Spleen (tissue), 11 donors: ENCODE measurements at regions not wholly inside any gene's neighbourhood (a gene's known extent, or its start where the extent isn't known, plus 50 kb on each side); places are given as distances from the start of the nearest gene placed in this dataset.

Source experiments
- DNase-seq: peaks from one replicate; pipeline ENCODE4 v3.0.0-alpha.2; 2020
- H3K27ac ChIP-seq, 8 donors: fragments of 200-600 bp; sonication (generic) in 7 of 8; 1 replicate in 4 of 8; 2 replicates in 4 of 8; pipeline versions ENCODE4 v1.5.0 to v1.8.0; 2016 to 2021; ENCODE audit warnings: inconsistent platforms in 4 of 8, mild to moderate bottlenecking in 4 of 8, moderate library complexity in 1 of 8
- H3K27me3 ChIP-seq, 7 donors: fragments of 200-600 bp; sonication (generic) in 6 of 7; replicated peaks in 1 of 7; 1 replicate in 4 of 7; 2 replicates in 3 of 7; pipeline versions ENCODE4 v1.5.0 to v1.8.0; 2016 to 2021; ENCODE audit warnings: inconsistent platforms in 3 of 7, mild to moderate bottlenecking in 1 of 7
- H3K36me3 ChIP-seq, 6 donors: fragments of 200-600 bp; sonication (generic) in 5 of 6; 1 replicate in 4 of 6; 2 replicates in 2 of 6; pipeline versions ENCODE4 v1.5.0 to v1.8.0; 2016 to 2021; ENCODE audit warnings: inconsistent platforms in 2 of 6
- H3K4me1 ChIP-seq, 6 donors: fragments of 200-600 bp; sonication (generic) in 5 of 6; 1 replicate in 3 of 6; 2 replicates in 3 of 6; pipeline versions ENCODE4 v1.5.0 to v1.8.0; 2016 to 2021; ENCODE audit warnings: inconsistent platforms in 3 of 6
- H3K4me3 ChIP-seq, 8 donors: fragments of 200-600 bp; sonication (generic) in 7 of 8; 1 replicate in 4 of 8; 2 replicates in 4 of 8; pipeline versions ENCODE4 v1.5.0 to v1.8.0; 2016 to 2021; ENCODE audit warnings: inconsistent platforms in 4 of 8, mild to moderate bottlenecking in 4 of 8, moderate library complexity in 2 of 8
- H3K9me3 ChIP-seq, 8 donors: fragments of 200-600 bp; sonication (generic) in 7 of 8; 1 replicate in 4 of 8; 2 replicates in 4 of 8; pipeline versions ENCODE4 v1.5.0 to v1.8.0; 2016 to 2021; ENCODE audit warnings: inconsistent platforms in 4 of 8
- CTCF ChIP-seq, 11 experiments: fragments of 200-600 bp in 7 of 11; fragments of 450-650 bp in 4 of 11; sonication (generic) in 4 of 11; IDR thresholded peaks in 8 of 11; conservative IDR thresholded peaks in 3 of 11; 1 replicate in 7 of 11; 2 replicates in 4 of 11; pipeline versions ENCODE4 v1.4.0 to v1.8.0; 2016 to 2021; ENCODE audit warnings: antibody characterized with exemption in 11 of 11, inconsistent platforms in 4 of 11, mild to moderate bottlenecking in 1 of 11
- POLR2A ChIP-seq, 3 donors: fragments of 450-650 bp; IDR thresholded peaks; one replicate each; pipeline ENCODE4 v1.5.1; 2017; ENCODE audit warnings: antibody characterized with exemption in 3 of 3, mild to moderate bottlenecking in 1 of 3
- POLR2AphosphoS5 ChIP-seq, 3 donors: sonication (generic); formaldehyde crosslinking; IDR thresholded peaks; one replicate each; pipeline ENCODE4 v1.5.1; 2017; ENCODE audit warnings: antibody characterized with exemption in 3 of 3
- WGBS, 5 donors: extraction: QIAGEN DNeasy Blood & Tissue Kit in 3 of 5; methylation state at CpG; one replicate each; pipeline versions ENCODE4 v1.1.5 to v1.1.7; 2013 to 2018; 5-methylcytosine and 5-hydroxymethylcytosine counted together
- intact Hi-C: fragments of 100-400 bp; cut with DNase I; formaldehyde crosslinking; loops from one replicate; pipeline ENCODE4 v1.15.0; 2023; ENCODE audit warnings: low total_unique reads
- donor health status: healthy with polysubstance abuse.
- donor health status: DM: no; HTN: no; CAD: no; lungs with moderate emphysema.
- donor health status: DM: no; HTN: no; CAD: no.
- donor health status: Bipolar disorder and iron deficiency.
- donor health status: healthy.
- donor health status: DM: no; HTN: no; CAD: no.
- donor health status: DM: yes; HTN: yes; CAD: no.

GRCh38 chr10:50997461-50997860 lies 76.8 kb upstream of the PRKG1 start:
- intact Hi-C loops = no loop called here
- Histone ChIP-seq H3K4me1 (peaks cover 0 to 16% (median 3%) of the 10 kb centered on the region in 6 donors), H3K9me3 (no peaks in the 10 kb centered on the region), H3K36me3 (no peaks in the 10 kb centered on the region), H3K27me3 (peaks cover 0 to 39% (median 14%) of the 10 kb centered on the region in 7 donors), H3K27ac (no peak overlapping the region), H3K4me3 (no peak overlapping the region)
- TF ChIP-seq POLR2AphosphoS5 (IDR thresholded peaks at IDR 0.05) = no peak
- no peak for TF ChIP-seq POLR2A (IDR thresholded peaks at IDR 0.05)
- TF ChIP-seq CTCF (IDR thresholded peaks at IDR 0.05 in 8 of 11, conservative IDR thresholded peaks at IDR 0.05 in 3 of 11) = no peak
- DNase-seq = no peak
- whole genome bisulfite sequencing, 5 donors = 53 to 81% (median 65%) methylated on average over 2 of the region's 2 CpGs

- peaks cover 0 to 21% (median 0%) of the 10 kb centered on the region in 7 donors for H3K27me3 ChIP-seq
- no peak for DNase-seq
- H3K4me1 ChIP-seq = peaks cover 0 to 8% (median 0%) of the 10 kb centered on the region in 6 donors
- no peaks in the 10 kb centered on the region for H3K9me3 ChIP-seq
- 81 to 95% (median 83%) methylated on average over 2 of the region's 2 CpGs for WGBS, 5 donors
- intact Hi-C loops = no loop called here
- H3K4me3 ChIP-seq = no peak overlapping the region
- TF ChIP-seq POLR2A (IDR thresholded peaks at IDR 0.05) = no peak
- no peak for TF ChIP-seq POLR2AphosphoS5 (IDR thresholded peaks at IDR 0.05)
- no peak for TF ChIP-seq CTCF (IDR thresholded peaks at IDR 0.05 in 8 of 11, conservative IDR thresholded peaks at IDR 0.05 in 3 of 11)
- H3K27ac ChIP-seq = no peak overlapping the region
- no peaks in the 10 kb centered on the region for H3K36me3 ChIP-seq
Measured at GRCh38 chr10:50999163-50999562, 75.1 kb upstream of the PRKG1 start.

GRCh38 chr10:51000164-51000563 lies 74.1 kb upstream of the PRKG1 start:
- H3K4me3 ChIP-seq = no peak overlapping the region
- TF ChIP-seq CTCF (IDR thresholded peaks at IDR 0.05 in 8 of 11, conservative IDR thresholded peaks at IDR 0.05 in 3 of 11) = no peak
- no peak for TF ChIP-seq POLR2A (IDR thresholded peaks at IDR 0.05)
- no peak for TF ChIP-seq POLR2AphosphoS5 (IDR thresholded peaks at IDR 0.05)
- intact Hi-C loops = loop anchor here (5.0 to 10.0 kb wide), 2 partner anchors 965 to 1217 kb away; no protein-coding TSS in a partner anchor
- no peaks in the 10 kb centered on the region for H3K36me3 ChIP-seq
- 73 to 85% (median 81%) methylated on average over 3 of the region's 3 CpGs for WGBS, 5 donors
- no peaks in the 10 kb centered on the region for H3K9me3 ChIP-seq
- H3K4me1 ChIP-seq = peaks cover 0 to 8% (median 0%) of the 10 kb centered on the region in 6 donors
- H3K27me3 ChIP-seq = peaks cover 0 to 17% (median 0%) of the 10 kb centered on the region in 7 donors
- DNase-seq = no peak
- H3K27ac ChIP-seq = no peak overlapping the region

- TF ChIP-seq CTCF (IDR thresholded peaks at IDR 0.05 in 8 of 11, conservative IDR thresholded peaks at IDR 0.05 in 3 of 11) (no peak), POLR2A (IDR thresholded peaks at IDR 0.05) (no peak), POLR2AphosphoS5 (IDR thresholded peaks at IDR 0.05) (no peak)
- intact Hi-C loops = loop anchor here (5.0 to 10.0 kb wide), 2 partner anchors 964 to 1216 kb away; no protein-coding TSS in a partner anchor
- no peaks in the 10 kb centered on the region for H3K36me3 ChIP-seq
- H3K27ac ChIP-seq = no peak overlapping the region
- H3K9me3 ChIP-seq = no peaks in the 10 kb centered on the region
- H3K4me3 ChIP-seq = no peak overlapping the region
- DNase-seq = no peak
- H3K4me1 ChIP-seq = peaks cover 0 to 8% (median 0%) of the 10 kb centered on the region in 6 donors
- H3K27me3 ChIP-seq = peaks cover 0 to 13% (median 0%) of the 10 kb centered on the region in 7 donors
- 60 to 67% (median 64%) methylated on average over 2 of the region's 2 CpGs for WGBS, 5 donors
Measured at GRCh38 chr10:51000976-51001375, 73.3 kb upstream of the PRKG1 start.
